BJ (cell line): ENCODE measurements at regions not wholly inside any gene's neighbourhood (a gene's known extent, or its start where the extent isn't known, plus 50 kb on each side); places are given as distances from the start of the nearest gene placed in this dataset.

Experiments used
- CTCF ChIA-PET: fragments of 350-600 bp; formaldehyde crosslinking; extraction: SDS; loops from one replicate; lab custom pipeline; 2021; ENCODE audit warnings: antibody characterized with exemption, inconsistent platforms; lab: Yijun Ruan, JAX
- POLR2A ChIA-PET: fragments of 300-600 bp; sonication (Branson Sonifier 250); formaldehyde crosslinking; extraction: SDS; loops from one replicate; lab custom pipeline; 2021; ENCODE audit warnings: antibody characterized with exemption; lab: Charles Lee
- DNase-seq: peaks from one replicate; pipeline ENCODE4 v3.0.0-alpha.2; 2011; ENCODE audit warnings: low read depth
- H3K27me3 ChIP-seq: 2 replicates; pipeline ENCODE4 v1.6.0; 2011; ENCODE audit warnings: low read length; ENCODE audit not compliant: control insufficient read depth, insufficient read depth
- H3K36me3 ChIP-seq: 2 replicates; pipeline ENCODE4 v1.5.1; 2011; ENCODE audit warnings: low read length; ENCODE audit not compliant: control insufficient read depth, insufficient read depth
- H3K4me3 ChIP-seq: 2 replicates; pipeline ENCODE4 v1.5.1; 2011; ENCODE audit warnings: low read depth, mild to moderate bottlenecking, control low read depth, low read length
- TF ChIP-seq, protein P1 (sequence below): IDR thresholded peaks from 2 replicates; pipeline ENCODE4 v1.5.1; 2011; ENCODE audit warnings: low read depth, mild to moderate bottlenecking, control low read depth, inconsistent platforms, low read length, moderate library complexity; ENCODE audit not compliant: insufficient read depth

DNA sequence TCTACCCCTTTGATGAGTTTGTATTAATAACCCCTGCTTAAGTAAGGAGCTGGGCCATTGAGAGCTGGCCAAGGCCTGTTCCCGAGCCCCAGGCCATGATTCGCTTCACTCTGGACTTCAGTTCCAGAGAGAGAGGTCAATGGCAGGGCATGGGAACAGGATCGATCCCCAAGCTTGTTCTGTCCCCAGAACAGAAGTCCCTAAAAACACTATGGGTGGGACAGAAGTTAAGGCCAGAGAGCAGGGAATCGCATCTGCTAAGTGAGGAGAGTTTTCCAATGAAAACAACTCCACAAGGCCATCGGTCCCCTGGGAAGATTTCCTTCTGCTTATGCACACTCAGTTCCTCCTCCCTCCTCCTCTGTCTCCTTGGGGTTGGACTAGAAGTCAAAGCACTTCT lies 159.6 kb downstream of the LSM5 start:
- H3K27me3 ChIP-seq = no peaks in the 10 kb centered on the region; the same call in 1 of the 2 replicates
- no peaks in the 10 kb centered on the region for H3K36me3 ChIP-seq
- CTCF ChIA-PET = no interaction called here
- H3K4me3 ChIP-seq = no peak overlapping the region
- TF ChIP-seq, protein P1, sequence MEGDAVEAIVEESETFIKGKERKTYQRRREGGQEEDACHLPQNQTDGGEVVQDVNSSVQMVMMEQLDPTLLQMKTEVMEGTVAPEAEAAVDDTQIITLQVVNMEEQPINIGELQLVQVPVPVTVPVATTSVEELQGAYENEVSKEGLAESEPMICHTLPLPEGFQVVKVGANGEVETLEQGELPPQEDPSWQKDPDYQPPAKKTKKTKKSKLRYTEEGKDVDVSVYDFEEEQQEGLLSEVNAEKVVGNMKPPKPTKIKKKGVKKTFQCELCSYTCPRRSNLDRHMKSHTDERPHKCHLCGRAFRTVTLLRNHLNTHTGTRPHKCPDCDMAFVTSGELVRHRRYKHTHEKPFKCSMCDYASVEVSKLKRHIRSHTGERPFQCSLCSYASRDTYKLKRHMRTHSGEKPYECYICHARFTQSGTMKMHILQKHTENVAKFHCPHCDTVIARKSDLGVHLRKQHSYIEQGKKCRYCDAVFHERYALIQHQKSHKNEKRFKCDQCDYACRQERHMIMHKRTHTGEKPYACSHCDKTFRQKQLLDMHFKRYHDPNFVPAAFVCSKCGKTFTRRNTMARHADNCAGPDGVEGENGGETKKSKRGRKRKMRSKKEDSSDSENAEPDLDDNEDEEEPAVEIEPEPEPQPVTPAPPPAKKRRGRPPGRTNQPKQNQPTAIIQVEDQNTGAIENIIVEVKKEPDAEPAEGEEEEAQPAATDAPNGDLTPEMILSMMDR = no peak
- POLR2A ChIA-PET = no interaction called here
- no peak for DNase-seq

DNA sequence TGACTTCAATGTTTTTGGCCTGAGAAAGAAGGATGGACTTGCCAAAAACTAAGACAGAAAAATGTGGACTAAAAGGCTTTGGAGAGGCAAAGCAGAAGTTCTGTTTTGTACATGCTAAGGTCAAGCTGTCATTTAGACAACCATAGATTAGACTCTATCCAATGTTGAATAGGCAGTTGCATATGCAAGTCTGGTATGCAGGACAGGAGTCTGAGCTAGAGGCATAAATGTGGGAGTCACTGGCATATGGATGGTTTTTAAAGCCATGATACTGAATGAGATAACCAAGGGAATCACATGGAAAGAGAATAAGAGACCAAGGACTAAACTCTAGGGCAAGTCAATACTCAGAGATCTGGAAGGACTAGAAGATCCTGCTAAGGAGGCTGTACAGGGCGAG lies 164.1 kb downstream of the LSM5 start:
- POLR2A ChIA-PET = no interaction called here
- no peaks in the 10 kb centered on the region; the same call in 1 of the 2 replicates for H3K27me3 ChIP-seq
- CTCF ChIA-PET = no interaction called here
- H3K36me3 ChIP-seq = no peaks in the 10 kb centered on the region
- TF ChIP-seq, protein P1 = no peak
- DNase-seq = no peak
- H3K4me3 ChIP-seq = no peak overlapping the region

- TF ChIP-seq, protein P1 = no peak
- ChIA-PET POLR2A (no interaction called here), CTCF (no interaction called here)
- Histone ChIP-seq H3K4me3 (no peak overlapping the region), H3K36me3 (no peaks in the 10 kb centered on the region), H3K27me3 (peaks cover 5% of the 10 kb centered on the region; the same call in 1 of the 2 replicates)
- no peak for DNase-seq
These were observed 166.5 kb downstream of the LSM5 start for GRCh38 chr7:32323712-32324111.

DNA sequence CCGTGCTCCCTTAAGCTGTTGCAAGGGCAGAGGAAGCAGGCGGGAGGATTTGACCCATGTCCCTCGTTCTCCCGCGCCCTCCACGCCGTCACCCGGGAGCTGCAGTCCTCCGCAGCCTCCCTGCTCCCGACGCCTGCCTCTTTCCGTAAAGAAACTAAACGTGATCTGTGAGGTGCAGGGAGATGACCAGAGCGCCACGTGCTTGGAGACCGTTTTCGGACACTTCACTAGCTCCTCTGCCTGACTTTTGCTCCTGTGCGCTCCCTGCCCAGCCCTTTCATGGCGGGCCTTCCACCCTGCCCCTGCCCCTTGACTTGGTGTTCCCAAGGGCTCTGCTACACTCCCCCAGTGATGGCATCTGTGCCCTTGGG lies 171.2 kb downstream of the LSM5 start:
- CTCF ChIA-PET = no interaction called here

GRCh38 chr7:32318300-32319011 lies 171.7 kb downstream of the LSM5 start:
- DNase-seq = no peak
- H3K36me3 ChIP-seq = no peaks in the 10 kb centered on the region
- POLR2A ChIA-PET = no interaction called here
- 0 out of 2 replicates have a peak, but pooled peaks cover 5% of the 10 kb centered on the region for H3K27me3 ChIP-seq
- H3K4me3 ChIP-seq = no peak overlapping the region
- TF ChIP-seq, protein P1 = no peak
- CTCF ChIA-PET = no interaction called here

More for the DNA sequence above, 171.2 kb downstream of the LSM5 start:
- Histone ChIP-seq H3K36me3 (no peaks in the 10 kb centered on the region), H3K4me3 (no peak overlapping the region), H3K27me3 (0 out of 2 replicates have a peak, but pooled peaks cover 5% of the 10 kb centered on the region)
- DNase-seq = no peak
- TF ChIP-seq, protein P1 = no peak
- POLR2A ChIA-PET = no interaction called here
